ENCODE measurements at regions not wholly inside any gene's neighbourhood (a gene's known extent, or its start where the extent isn't known, plus 50 kb on each side); places are given as distances from the start of the nearest gene placed in this dataset.

- H3K9me3 Mint-ChIP-seq, result peaks cover 3% of the 10 kb centered on the region
- H3K27me3 Mint-ChIP-seq, result no peaks in the 10 kb centered on the region
- H3K27ac Mint-ChIP-seq, result no peak overlapping the region
- ATAC-seq (ENCODE audit: low read depth) (no peak), DNase-seq (ENCODE audit: low spot score in 2 of 2) (no peak)
- H3K4me1 Mint-ChIP-seq, result no peaks in the 10 kb centered on the region
- H3K4me3 Mint-ChIP-seq, result no peak overlapping the region
- H3K36me3 Mint-ChIP-seq, result no peaks in the 10 kb centered on the region
These were observed 2023.3 kb upstream of the PCDH20 start for GRCh38 chr13:63438951-63439350.

- no peak for DNase-seq (ENCODE audit: low spot score in 2 of 2)
- Mint-ChIP-seq H3K27ac (no peak overlapping the region), H3K27me3 (no peaks in the 10 kb centered on the region), H3K4me1 (no peaks in the 10 kb centered on the region), H3K4me3 (no peak overlapping the region), H3K9me3 (peaks cover 3% of the 10 kb centered on the region), H3K36me3 (no peaks in the 10 kb centered on the region)
- ATAC-seq (ENCODE audit: low read depth), result no peak
These were observed 2020.6 kb upstream of the PCDH20 start for GRCh38 chr13:63436325-63436668.

GRCh38 chr13:63435667-63436324, 2020.1 kb upstream of the PCDH20 start:
- Mint-ChIP-seq H3K27me3 (no peaks in the 10 kb centered on the region), H3K36me3 (no peaks in the 10 kb centered on the region), H3K4me3 (no peak overlapping the region), H3K9me3 (peaks cover 3% of the 10 kb centered on the region), H3K27ac (no peak overlapping the region), H3K4me1 (no peaks in the 10 kb centered on the region)
- DNase-seq (ENCODE audit: low spot score in 2 of 2) (no peak), ATAC-seq (ENCODE audit: low read depth) (no peak)

GRCh38 chr13:63433546-63434150, 2018.0 kb upstream of the PCDH20 start:
- no peak for DNase-seq (ENCODE audit: low spot score in 2 of 2)
- Mint-ChIP-seq H3K27me3 (no peaks in the 10 kb centered on the region), H3K36me3 (no peaks in the 10 kb centered on the region), H3K27ac (no peak overlapping the region), H3K9me3 (no peaks in the 10 kb centered on the region), H3K4me3 (no peak overlapping the region), H3K4me1 (no peaks in the 10 kb centered on the region)
- ATAC-seq (ENCODE audit: low read depth), result no peak

GRCh38 chr13:63427170-63427569, 2011.5 kb upstream of the PCDH20 start:
- Mint-ChIP-seq H3K27ac (no peak overlapping the region), H3K4me1 (no peaks in the 10 kb centered on the region), H3K27me3 (no peaks in the 10 kb centered on the region), H3K4me3 (no peak overlapping the region), H3K9me3 (peaks cover 4% of the 10 kb centered on the region), H3K36me3 (no peaks in the 10 kb centered on the region)
- DNase-seq (ENCODE audit: low spot score in 2 of 2) (no peak), ATAC-seq (ENCODE audit: low read depth) (no peak)

- H3K4me1 Mint-ChIP-seq, result no peaks in the 10 kb centered on the region
- no peaks in the 10 kb centered on the region for H3K27me3 Mint-ChIP-seq
- H3K36me3 Mint-ChIP-seq, result no peaks in the 10 kb centered on the region
- no peak for DNase-seq (ENCODE audit: low spot score in 2 of 2)
- H3K27ac Mint-ChIP-seq, result no peak overlapping the region
- no peak for ATAC-seq (ENCODE audit: low read depth)
- H3K9me3 Mint-ChIP-seq, result peaks cover 4% of the 10 kb centered on the region
- no peak overlapping the region for H3K4me3 Mint-ChIP-seq
These were observed 2009.5 kb upstream of the PCDH20 start for GRCh38 chr13:63425131-63425530.

GRCh38 chr13:63421123-63421522, 2005.5 kb upstream of the PCDH20 start:
- H3K27ac Mint-ChIP-seq, result no peak overlapping the region
- H3K36me3 Mint-ChIP-seq, result no peaks in the 10 kb centered on the region
- no peak overlapping the region for H3K4me3 Mint-ChIP-seq
- H3K27me3 Mint-ChIP-seq, result no peaks in the 10 kb centered on the region
- peaks cover 1% of the 10 kb centered on the region for H3K9me3 Mint-ChIP-seq
- no peak for ATAC-seq (ENCODE audit: low read depth)
- no peaks in the 10 kb centered on the region for H3K4me1 Mint-ChIP-seq
- no peak for DNase-seq (ENCODE audit: low spot score in 2 of 2)

- H3K4me1 Mint-ChIP-seq, result no peaks in the 10 kb centered on the region
- H3K9me3 Mint-ChIP-seq, result peaks cover 1% of the 10 kb centered on the region
- no peaks in the 10 kb centered on the region for H3K36me3 Mint-ChIP-seq
- no peak overlapping the region for H3K27ac Mint-ChIP-seq
- no peak overlapping the region for H3K4me3 Mint-ChIP-seq
- H3K27me3 Mint-ChIP-seq, result no peaks in the 10 kb centered on the region
- no peak for DNase-seq (ENCODE audit: low spot score in 2 of 2)
- no peak for ATAC-seq (ENCODE audit: low read depth)
These were observed 2005.0 kb upstream of the PCDH20 start for GRCh38 chr13:63420685-63421084.

- ATAC-seq (ENCODE audit: low read depth) (no peak), DNase-seq (ENCODE audit: low spot score in 2 of 2) (no peak)
- H3K4me3 Mint-ChIP-seq, result no peak overlapping the region
- H3K4me1 Mint-ChIP-seq, result no peaks in the 10 kb centered on the region
- peaks cover 7% of the 10 kb centered on the region for H3K9me3 Mint-ChIP-seq
- no peaks in the 10 kb centered on the region for H3K36me3 Mint-ChIP-seq
- H3K27me3 Mint-ChIP-seq, result no peaks in the 10 kb centered on the region
- H3K27ac Mint-ChIP-seq, result no peak overlapping the region
These were observed 1998.6 kb upstream of the PCDH20 start for GRCh38 chr13:63414247-63414646.

- ATAC-seq (ENCODE audit: low read depth) (no peak), DNase-seq (ENCODE audit: low spot score in 2 of 2) (no peak)
- Mint-ChIP-seq H3K9me3 (peaks cover 5% of the 10 kb centered on the region), H3K4me1 (no peaks in the 10 kb centered on the region), H3K36me3 (no peaks in the 10 kb centered on the region), H3K27me3 (no peaks in the 10 kb centered on the region), H3K27ac (no peak overlapping the region), H3K4me3 (no peak overlapping the region)
These were observed 1994.2 kb upstream of the PCDH20 start for GRCh38 chr13:63409791-63410351.

GRCh38 chr13:63408331-63409189, 1992.9 kb upstream of the PCDH20 start:
- DNase-seq (ENCODE audit: low spot score in 2 of 2), result no peak
- Mint-ChIP-seq H3K4me1 (no peaks in the 10 kb centered on the region), H3K27ac (no peak overlapping the region), H3K9me3 (peaks cover 4% of the 10 kb centered on the region), H3K27me3 (no peaks in the 10 kb centered on the region), H3K4me3 (no peak overlapping the region), H3K36me3 (no peaks in the 10 kb centered on the region)
- ATAC-seq (ENCODE audit: low read depth), result no peak

GRCh38 chr13:63403733-63404132, 1988.1 kb upstream of the PCDH20 start:
- no peaks in the 10 kb centered on the region for H3K4me1 Mint-ChIP-seq
- H3K27ac Mint-ChIP-seq, result no peak overlapping the region
- H3K27me3 Mint-ChIP-seq, result no peaks in the 10 kb centered on the region
- ATAC-seq (ENCODE audit: low read depth) (no peak), DNase-seq (ENCODE audit: low spot score in 2 of 2) (no peak)
- peaks cover 13% of the 10 kb centered on the region for H3K9me3 Mint-ChIP-seq
- H3K36me3 Mint-ChIP-seq, result no peaks in the 10 kb centered on the region
- H3K4me3 Mint-ChIP-seq, result no peak overlapping the region

GRCh38 chr13:63396746-63397145, 1981.1 kb upstream of the PCDH20 start:
- H3K4me3 Mint-ChIP-seq, result no peak overlapping the region
- H3K36me3 Mint-ChIP-seq, result no peaks in the 10 kb centered on the region
- H3K9me3 Mint-ChIP-seq, result peaks cover 4% of the 10 kb centered on the region
- H3K4me1 Mint-ChIP-seq, result no peaks in the 10 kb centered on the region
- DNase-seq (ENCODE audit: low spot score in 2 of 2), result no peak
- ATAC-seq (ENCODE audit: low read depth), result no peak
- H3K27ac Mint-ChIP-seq, result no peak overlapping the region
- no peaks in the 10 kb centered on the region for H3K27me3 Mint-ChIP-seq

- Mint-ChIP-seq H3K4me1 (no peaks in the 10 kb centered on the region), H3K36me3 (no peaks in the 10 kb centered on the region), H3K4me3 (no peak overlapping the region), H3K27me3 (no peaks in the 10 kb centered on the region), H3K27ac (no peak overlapping the region), H3K9me3 (peaks cover 5% of the 10 kb centered on the region)
- DNase-seq (ENCODE audit: low spot score in 2 of 2) (no peak), ATAC-seq (ENCODE audit: low read depth) (no peak)
These were observed 1977.5 kb upstream of the PCDH20 start for GRCh38 chr13:63393112-63393511.

Measured in memory B cell (primary cell).